SK-N-SH treated with all-trans-retinoic acid at 6 μM for 48 hours (cell line): ENCODE measurements at regions not wholly inside any gene's neighbourhood (a gene's known extent, or its start where the extent isn't known, plus 50 kb on each side); places are given as distances from the start of the nearest gene placed in this dataset.

Experiments used
- ATAC-seq: fragments of 200-7000 bp; cut with Tn5 transposase; 3 replicates; pipeline ENCODE4 v1.9.1; 2020; ENCODE audit warnings: mild to moderate bottlenecking, moderate library complexity
- BACH2 ChIP-seq: fragments of 250-450 bp; sonication (Bioruptor Pico); IDR thresholded peaks from 2 replicates; pipeline ENCODE4 v1.9.0; 2021; ENCODE audit warnings: mild to moderate bottlenecking, borderline replicate concordance
- CREB5 ChIP-seq: fragments of 250-450 bp; sonication (Bioruptor Pico); IDR thresholded peaks from 2 replicates; pipeline ENCODE4 v1.5.1; 2020; ENCODE audit warnings: low read depth, mild to moderate bottlenecking, moderate library complexity
- CSDC2 ChIP-seq: fragments of 250-450 bp; sonication (Bioruptor Pico); IDR thresholded peaks from 2 replicates; pipeline ENCODE4 v1.5.0; 2020; ENCODE audit warnings: mild to moderate bottlenecking, moderate library complexity
- CSRNP3 ChIP-seq: fragments of 250-450 bp; sonication (Bioruptor Pico); IDR thresholded peaks from 2 replicates; pipeline ENCODE4 v1.5.1; 2021; ENCODE audit warnings: mild to moderate bottlenecking, moderate library complexity
- GLIS3 ChIP-seq: fragments of 250-450 bp; sonication (Bioruptor Pico); IDR thresholded peaks from 2 replicates; pipeline ENCODE4 v1.5.0; 2020; ENCODE audit warnings: mild to moderate bottlenecking, moderate library complexity
- ISL1 ChIP-seq: fragments of 250-450 bp; sonication (Bioruptor Pico); IDR thresholded peaks from 2 replicates; pipeline ENCODE4 v2.1.2; 2022; ENCODE audit warnings: mild to moderate bottlenecking, moderate library complexity
- OSR1 ChIP-seq: fragments of 250-450 bp; sonication (Bioruptor Pico); IDR thresholded peaks from 2 replicates; pipeline ENCODE4 v1.8.0; 2022; ENCODE audit warnings: moderate library complexity, mild to moderate bottlenecking, inconsistent platforms
- PPARA ChIP-seq: fragments of 250-450 bp; sonication (Bioruptor Pico); IDR thresholded peaks from 2 replicates; pipeline ENCODE4 v1.5.0; 2020; ENCODE audit warnings: mild to moderate bottlenecking, borderline replicate concordance
- RARB ChIP-seq: fragments of 250-450 bp; sonication (Bioruptor Pico); IDR thresholded peaks from 2 replicates; pipeline ENCODE4 v1.8.0; 2021; ENCODE audit warnings: mild to moderate bottlenecking, moderate library complexity
- SNAI2 ChIP-seq: fragments of 250-450 bp; sonication (Bioruptor Pico); IDR thresholded peaks from 2 replicates; pipeline ENCODE4 v1.5.0; 2020; ENCODE audit warnings: mild to moderate bottlenecking, moderate library complexity
- TCF4 ChIP-seq: fragments of 250-450 bp; sonication (Bioruptor Pico); IDR thresholded peaks from 2 replicates; pipeline ENCODE4 v1.8.0; 2021; ENCODE audit warnings: mild to moderate bottlenecking, moderate library complexity, borderline replicate concordance
- ZFP3 ChIP-seq: fragments of 250-450 bp; sonication (Bioruptor Pico); IDR thresholded peaks from 2 replicates; pipeline ENCODE4 v1.5.0; 2020; ENCODE audit warnings: mild to moderate bottlenecking, moderate library complexity
- ZNF565 ChIP-seq: fragments of 450-650 bp; formaldehyde crosslinking; conservative IDR thresholded peaks from 2 replicates; pipeline ENCODE4 v1.5.0; 2020; ENCODE audit warnings: low read depth, mild to moderate bottlenecking, moderate library complexity
- ZNF70 ChIP-seq: fragments of 450-650 bp; formaldehyde crosslinking; IDR thresholded peaks from 2 replicates; pipeline ENCODE4 v1.5.0; 2020; ENCODE audit warnings: mild to moderate bottlenecking, moderate library complexity
- ZNF8 ChIP-seq: fragments of 450-650 bp; formaldehyde crosslinking; IDR thresholded peaks from 2 replicates; pipeline ENCODE4 v1.5.0; 2020; ENCODE audit warnings: mild to moderate bottlenecking, moderate library complexity
- TF ChIP-seq, protein P1 (sequence below): fragments of 250-450 bp; sonication (Bioruptor Pico); IDR thresholded peaks from 2 replicates; pipeline ENCODE4 v1.8.0; 2020; ENCODE audit warnings: mild to moderate bottlenecking, moderate library complexity, borderline replicate concordance
- TF ChIP-seq, protein P2 (sequence below): fragments of 250-450 bp; sonication (Bioruptor Pico); IDR thresholded peaks from 2 replicates; pipeline ENCODE4 v1.5.0; 2020; ENCODE audit warnings: mild to moderate bottlenecking, moderate library complexity

DNA sequence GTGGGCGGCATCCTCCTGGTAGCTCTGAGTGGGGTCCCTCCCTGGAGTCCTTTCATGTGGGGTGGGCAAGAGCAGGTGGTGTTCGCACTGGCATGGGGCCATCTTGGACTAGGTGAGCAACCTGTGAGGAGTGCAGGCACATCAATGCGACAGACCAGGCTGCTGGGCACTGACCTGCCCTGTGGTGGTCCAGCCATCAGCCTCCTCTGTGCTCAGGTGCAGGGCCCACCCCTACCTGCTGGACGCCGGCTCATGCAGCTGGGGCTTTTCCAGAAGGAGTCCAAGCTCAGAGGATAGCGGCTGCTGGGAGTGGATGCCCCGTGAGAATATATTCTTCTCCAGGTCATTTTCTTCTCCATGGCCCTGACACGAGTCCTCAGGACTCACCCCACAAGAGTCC lies 424.4 kb downstream of the GLRX3 start:
- TF ChIP-seq, protein P1, sequence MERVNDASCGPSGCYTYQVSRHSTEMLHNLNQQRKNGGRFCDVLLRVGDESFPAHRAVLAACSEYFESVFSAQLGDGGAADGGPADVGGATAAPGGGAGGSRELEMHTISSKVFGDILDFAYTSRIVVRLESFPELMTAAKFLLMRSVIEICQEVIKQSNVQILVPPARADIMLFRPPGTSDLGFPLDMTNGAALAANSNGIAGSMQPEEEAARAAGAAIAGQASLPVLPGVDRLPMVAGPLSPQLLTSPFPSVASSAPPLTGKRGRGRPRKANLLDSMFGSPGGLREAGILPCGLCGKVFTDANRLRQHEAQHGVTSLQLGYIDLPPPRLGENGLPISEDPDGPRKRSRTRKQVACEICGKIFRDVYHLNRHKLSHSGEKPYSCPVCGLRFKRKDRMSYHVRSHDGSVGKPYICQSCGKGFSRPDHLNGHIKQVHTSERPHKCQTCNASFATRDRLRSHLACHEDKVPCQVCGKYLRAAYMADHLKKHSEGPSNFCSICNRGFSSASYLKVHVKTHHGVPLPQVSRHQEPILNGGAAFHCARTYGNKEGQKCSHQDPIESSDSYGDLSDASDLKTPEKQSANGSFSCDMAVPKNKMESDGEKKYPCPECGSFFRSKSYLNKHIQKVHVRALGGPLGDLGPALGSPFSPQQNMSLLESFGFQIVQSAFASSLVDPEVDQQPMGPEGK (CRISPR knock-in tag): no peak
- TF ChIP-seq TCF4 (CRISPR knock-in tag): no peak
- TF ChIP-seq CREB5 (CRISPR knock-in tag): no peak
- no peak for TF ChIP-seq RARB (CRISPR knock-in tag)
- no peak for TF ChIP-seq ZNF70
- no peak for TF ChIP-seq ZNF8 (CRISPR knock-in tag)
- no peak for ATAC-seq

GRCh38 chr10:130561681-130562080 lies 425.5 kb downstream of the GLRX3 start:
- TF ChIP-seq SNAI2 (CRISPR knock-in tag) (no peak), ZNF70 (no peak), GLIS3 (CRISPR knock-in tag) (no peak), RARB (CRISPR knock-in tag) (no peak), CREB5 (CRISPR knock-in tag) (no peak)
- TF ChIP-seq, all 23 proteins: peak for 0
- no peak for ATAC-seq

DNA sequence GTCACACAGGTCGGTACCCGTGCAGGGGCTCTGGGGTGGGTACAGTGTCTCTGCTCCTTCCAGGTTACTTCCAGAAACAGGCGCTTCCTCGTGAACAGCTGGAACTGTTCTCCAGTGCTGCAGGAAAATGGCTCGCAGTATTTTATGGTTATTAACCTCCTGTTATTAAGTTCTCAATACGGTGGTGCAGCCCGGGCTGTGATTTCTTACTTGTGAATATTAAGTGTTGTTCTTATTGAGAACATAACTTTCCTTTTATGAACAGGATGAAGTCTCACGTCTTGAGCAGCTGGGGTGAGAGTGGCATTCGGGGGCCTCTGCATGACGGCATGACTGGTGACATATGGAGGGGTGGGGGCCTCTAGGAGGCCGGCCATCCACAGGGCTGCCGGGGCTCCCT lies 430.8 kb downstream of the GLRX3 start:
- TF ChIP-seq CSRNP3 (CRISPR knock-in tag): no peak
- TF ChIP-seq, protein P2, sequence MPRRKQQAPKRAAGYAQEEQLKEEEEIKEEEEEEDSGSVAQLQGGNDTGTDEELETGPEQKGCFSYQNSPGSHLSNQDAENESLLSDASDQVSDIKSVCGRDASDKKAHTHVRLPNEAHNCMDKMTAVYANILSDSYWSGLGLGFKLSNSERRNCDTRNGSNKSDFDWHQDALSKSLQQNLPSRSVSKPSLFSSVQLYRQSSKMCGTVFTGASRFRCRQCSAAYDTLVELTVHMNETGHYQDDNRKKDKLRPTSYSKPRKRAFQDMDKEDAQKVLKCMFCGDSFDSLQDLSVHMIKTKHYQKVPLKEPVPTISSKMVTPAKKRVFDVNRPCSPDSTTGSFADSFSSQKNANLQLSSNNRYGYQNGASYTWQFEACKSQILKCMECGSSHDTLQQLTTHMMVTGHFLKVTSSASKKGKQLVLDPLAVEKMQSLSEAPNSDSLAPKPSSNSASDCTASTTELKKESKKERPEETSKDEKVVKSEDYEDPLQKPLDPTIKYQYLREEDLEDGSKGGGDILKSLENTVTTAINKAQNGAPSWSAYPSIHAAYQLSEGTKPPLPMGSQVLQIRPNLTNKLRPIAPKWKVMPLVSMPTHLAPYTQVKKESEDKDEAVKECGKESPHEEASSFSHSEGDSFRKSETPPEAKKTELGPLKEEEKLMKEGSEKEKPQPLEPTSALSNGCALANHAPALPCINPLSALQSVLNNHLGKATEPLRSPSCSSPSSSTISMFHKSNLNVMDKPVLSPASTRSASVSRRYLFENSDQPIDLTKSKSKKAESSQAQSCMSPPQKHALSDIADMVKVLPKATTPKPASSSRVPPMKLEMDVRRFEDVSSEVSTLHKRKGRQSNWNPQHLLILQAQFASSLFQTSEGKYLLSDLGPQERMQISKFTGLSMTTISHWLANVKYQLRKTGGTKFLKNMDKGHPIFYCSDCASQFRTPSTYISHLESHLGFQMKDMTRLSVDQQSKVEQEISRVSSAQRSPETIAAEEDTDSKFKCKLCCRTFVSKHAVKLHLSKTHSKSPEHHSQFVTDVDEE: no peak
- no peak for ATAC-seq

- no peak for ATAC-seq
- no peak for TF ChIP-seq ZNF70
- no peak for TF ChIP-seq OSR1
- no peak for TF ChIP-seq CSDC2 (CRISPR knock-in tag)
- TF ChIP-seq BACH2 (CRISPR knock-in tag): no peak
- TF ChIP-seq, protein P2: no peak
- no peak for TF ChIP-seq ZNF565 (CRISPR knock-in tag)
- TF ChIP-seq ISL1: no peak
- no peak for TF ChIP-seq PPARA
- TF ChIP-seq, protein P1 (CRISPR knock-in tag): no peak
- no peak for TF ChIP-seq ZFP3 (CRISPR knock-in tag)
- TF ChIP-seq, all 23 proteins: peak for 0
These were observed 431.2 kb downstream of the GLRX3 start for GRCh38 chr10:130567436-130567835.
